Thoracic aorta (tissue), 2 donors: ENCODE measurements at regions not wholly inside any gene's neighbourhood (a gene's known extent, or its start where the extent isn't known, plus 50 kb on each side); places are given as distances from the start of the nearest gene placed in this dataset.

Experiments used
- ATAC-seq: fragments of 150-250 bp; one replicate; pipeline ENCODE4 v1.8.0; 2017; ENCODE audit warnings: low read depth; ENCODE audit not compliant: insufficient number of reproducible peaks, low FRiP score
- DNase-seq: peaks from one replicate; pipeline ENCODE4 v3.0.0-alpha.2; 2020; ENCODE audit warnings: low spot score
- H3K27ac ChIP-seq, 2 donors: fragments of 200-600 bp; sonication (generic); 1 replicate in 1 of 2; 2 replicates in 1 of 2; pipeline ENCODE4 v1.5.1; 2016; ENCODE audit warnings: mild to moderate bottlenecking in 2 of 2, moderate library complexity in 2 of 2
- H3K27me3 ChIP-seq: fragments of 200-600 bp; sonication (generic); replicated peaks from 2 replicates; pipeline ENCODE4 v1.6.0; 2016; ENCODE audit warnings: mild to moderate bottlenecking; ENCODE audit not compliant: insufficient read depth
- H3K36me3 ChIP-seq: fragments of 200-600 bp; sonication (generic); one replicate; pipeline ENCODE4 v1.5.1; 2016
- H3K4me1 ChIP-seq, 2 donors: fragments of 200-600 bp; sonication (generic); 1 replicate in 1 of 2; 2 replicates in 1 of 2; pipeline versions ENCODE4 v1.5.1 to v1.6.0; 2016; ENCODE audit warnings: low read depth in 2 of 2, mild to moderate bottlenecking in 1 of 2; ENCODE audit not compliant: control insufficient read depth in 1 of 2
- H3K4me3 ChIP-seq: fragments of 200-600 bp; sonication (generic); 2 replicates; pipeline ENCODE4 v1.5.1; 2016; ENCODE audit warnings: mild to moderate bottlenecking
- H3K9me3 ChIP-seq: fragments of 200-600 bp; sonication (generic); 2 replicates; pipeline ENCODE4 v1.5.1; 2016
- TF ChIP-seq, protein P1 (sequence below): fragments of 200-600 bp; sonication (generic); IDR thresholded peaks from one replicate; pipeline ENCODE4 v1.5.1; 2019; ENCODE audit warnings: antibody characterized with exemption

DNA sequence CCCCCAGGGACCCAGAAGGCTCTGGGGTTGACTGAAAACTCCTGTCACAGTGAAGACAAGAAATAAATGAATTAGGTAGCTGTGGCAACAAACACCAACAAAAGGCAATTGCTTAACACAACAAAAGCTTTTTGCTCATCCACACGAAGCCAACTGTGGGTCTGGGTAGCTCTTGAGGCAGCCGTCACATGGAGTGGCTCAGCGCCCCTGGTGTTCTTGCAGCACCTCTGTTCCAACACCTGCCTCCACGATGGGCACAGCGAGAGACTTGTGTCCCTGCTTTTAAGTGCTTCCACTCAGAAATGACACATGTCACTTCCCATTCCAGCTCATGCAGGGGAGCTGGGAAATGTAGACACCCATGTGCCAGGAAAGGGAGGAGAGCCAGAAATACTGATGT, 364.5 kb upstream of the DUSP10 start:
- no peak overlapping the region for H3K4me3 ChIP-seq
- H3K9me3 ChIP-seq, result no peaks in the 10 kb centered on the region
- DNase-seq, result no peak
- no peak for ATAC-seq
- no peaks in the 10 kb centered on the region for H3K27me3 ChIP-seq
- no peaks in the 10 kb centered on the region for H3K36me3 ChIP-seq
- no peaks in the 10 kb centered on the region for H3K4me1 ChIP-seq
- no peak overlapping the region for H3K27ac ChIP-seq
- TF ChIP-seq, protein P1, sequence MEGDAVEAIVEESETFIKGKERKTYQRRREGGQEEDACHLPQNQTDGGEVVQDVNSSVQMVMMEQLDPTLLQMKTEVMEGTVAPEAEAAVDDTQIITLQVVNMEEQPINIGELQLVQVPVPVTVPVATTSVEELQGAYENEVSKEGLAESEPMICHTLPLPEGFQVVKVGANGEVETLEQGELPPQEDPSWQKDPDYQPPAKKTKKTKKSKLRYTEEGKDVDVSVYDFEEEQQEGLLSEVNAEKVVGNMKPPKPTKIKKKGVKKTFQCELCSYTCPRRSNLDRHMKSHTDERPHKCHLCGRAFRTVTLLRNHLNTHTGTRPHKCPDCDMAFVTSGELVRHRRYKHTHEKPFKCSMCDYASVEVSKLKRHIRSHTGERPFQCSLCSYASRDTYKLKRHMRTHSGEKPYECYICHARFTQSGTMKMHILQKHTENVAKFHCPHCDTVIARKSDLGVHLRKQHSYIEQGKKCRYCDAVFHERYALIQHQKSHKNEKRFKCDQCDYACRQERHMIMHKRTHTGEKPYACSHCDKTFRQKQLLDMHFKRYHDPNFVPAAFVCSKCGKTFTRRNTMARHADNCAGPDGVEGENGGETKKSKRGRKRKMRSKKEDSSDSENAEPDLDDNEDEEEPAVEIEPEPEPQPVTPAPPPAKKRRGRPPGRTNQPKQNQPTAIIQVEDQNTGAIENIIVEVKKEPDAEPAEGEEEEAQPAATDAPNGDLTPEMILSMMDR, result no peak

DNA sequence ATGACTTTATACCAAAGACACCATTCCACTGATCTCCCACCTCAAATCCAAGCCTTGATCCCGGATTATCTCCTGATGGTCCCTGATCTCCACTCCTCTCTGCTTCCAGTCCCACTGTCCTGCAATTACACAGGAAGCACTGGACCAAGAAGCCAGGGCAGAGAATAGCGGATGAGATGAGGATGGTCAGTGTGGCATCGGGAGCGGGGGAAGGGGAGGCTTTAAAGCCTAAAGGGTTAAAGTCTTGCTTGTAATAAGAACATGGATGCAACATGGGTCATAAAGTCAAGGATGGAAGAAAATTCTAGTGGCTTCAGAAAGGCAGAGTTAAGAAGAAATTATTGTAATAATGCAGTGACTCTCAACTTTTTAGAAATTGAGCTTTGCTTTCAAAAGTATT, 364.0 kb upstream of the DUSP10 start:
- Histone ChIP-seq H3K4me1 (no peaks in the 10 kb centered on the region), H3K36me3 (no peaks in the 10 kb centered on the region), H3K27me3 (no peaks in the 10 kb centered on the region), H3K4me3 (no peak overlapping the region), H3K9me3 (no peaks in the 10 kb centered on the region), H3K27ac (no peak overlapping the region)
- TF ChIP-seq, protein P1, result no peak
- no peak for ATAC-seq
- no peak for DNase-seq

DNA sequence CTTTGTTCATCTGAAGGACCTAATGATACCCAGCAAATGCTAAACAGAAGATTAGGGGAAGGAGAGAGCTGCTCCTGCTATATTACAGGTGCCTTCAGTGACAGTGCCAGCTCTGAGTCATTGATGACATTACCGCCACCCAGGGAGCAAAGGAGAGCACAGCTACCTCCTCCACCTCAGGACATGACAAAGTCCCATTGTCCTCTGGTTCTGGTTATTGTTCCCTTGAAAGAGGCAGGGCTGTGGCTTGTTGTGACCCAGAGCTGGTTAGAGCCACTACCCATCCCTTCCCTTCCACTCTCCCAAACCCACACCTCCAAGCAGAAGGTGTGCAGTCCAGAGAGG, 363.5 kb upstream of the DUSP10 start:
- DNase-seq, result no peak
- no peaks in the 10 kb centered on the region for H3K9me3 ChIP-seq
- H3K4me1 ChIP-seq, result no peaks in the 10 kb centered on the region
- no peak for ATAC-seq
- H3K36me3 ChIP-seq, result no peaks in the 10 kb centered on the region
- H3K4me3 ChIP-seq, result no peak overlapping the region
- H3K27me3 ChIP-seq, result no peaks in the 10 kb centered on the region
- TF ChIP-seq, protein P1, result no peak
- no peak overlapping the region for H3K27ac ChIP-seq

DNA sequence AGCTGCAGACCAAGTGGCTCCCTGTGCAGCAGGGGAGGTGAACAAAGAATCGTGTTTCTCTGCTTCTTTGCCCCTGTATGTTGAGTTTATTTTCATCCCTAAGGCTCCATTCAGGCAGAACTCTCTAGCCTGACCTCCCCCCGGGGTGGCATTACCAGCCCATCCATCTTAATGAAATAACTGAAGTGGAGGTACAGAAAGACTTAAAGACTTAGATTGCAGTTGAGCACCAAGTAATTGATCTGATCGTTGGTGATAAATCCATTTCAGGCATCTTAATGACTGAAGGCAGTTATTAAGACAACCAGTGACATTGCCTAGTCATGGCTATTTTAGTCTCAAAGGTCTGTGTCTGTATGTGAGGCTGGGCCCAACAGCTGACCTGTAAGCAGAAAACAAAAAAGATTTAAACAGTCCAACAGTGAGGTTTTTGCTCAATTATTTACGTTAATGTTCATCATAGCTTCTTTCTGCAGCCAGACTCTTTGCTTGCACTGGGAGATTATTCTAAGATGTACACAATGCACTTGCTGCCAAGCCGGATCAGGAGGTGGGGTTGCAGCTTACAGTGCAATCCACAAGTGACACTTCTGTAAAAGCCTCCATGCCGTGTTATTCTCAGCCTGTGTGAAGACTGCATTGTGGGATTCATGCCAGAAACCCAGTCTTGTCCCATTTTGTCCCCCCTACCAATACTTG, 363.0 kb upstream of the DUSP10 start:
- no peaks in the 10 kb centered on the region for H3K27me3 ChIP-seq
- H3K4me1 ChIP-seq, result no peaks in the 10 kb centered on the region
- H3K9me3 ChIP-seq, result no peaks in the 10 kb centered on the region
- DNase-seq (no peak), ATAC-seq (no peak)
- H3K27ac ChIP-seq, result no peak overlapping the region
- TF ChIP-seq, protein P1, result no peak
- no peaks in the 10 kb centered on the region for H3K36me3 ChIP-seq
- no peak overlapping the region for H3K4me3 ChIP-seq

DNA sequence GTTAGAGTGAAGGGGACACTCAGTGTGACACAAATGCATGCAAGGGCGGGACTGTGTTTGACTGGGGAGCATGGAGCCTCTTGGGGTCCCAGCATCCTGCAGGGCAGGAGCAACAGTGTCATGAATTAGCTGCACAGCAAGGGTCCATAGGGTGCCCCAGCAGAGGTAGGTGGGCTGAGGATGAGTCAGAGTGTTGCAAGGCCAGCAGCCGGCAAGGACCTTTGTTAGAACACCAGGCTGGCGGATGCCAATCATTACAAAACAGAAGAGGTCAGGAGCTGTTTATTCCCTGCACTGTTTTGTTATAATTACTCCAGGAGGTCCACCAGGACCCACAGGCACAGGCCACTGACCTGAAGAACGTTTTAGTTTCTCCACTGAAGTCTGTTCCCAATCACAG, 362.2 kb upstream of the DUSP10 start:
- Histone ChIP-seq H3K27ac (no peak overlapping the region), H3K9me3 (no peaks in the 10 kb centered on the region), H3K4me3 (no peak overlapping the region), H3K27me3 (no peaks in the 10 kb centered on the region), H3K4me1 (no peaks in the 10 kb centered on the region), H3K36me3 (no peaks in the 10 kb centered on the region)
- DNase-seq, result no peak
- TF ChIP-seq, protein P1, result no peak
- ATAC-seq, result no peak
